CD4-positive, alpha-beta T cell (primary cell): ENCODE measurements at regions not wholly inside any gene's neighbourhood (a gene's known extent, or its start where the extent isn't known, plus 50 kb on each side); places are given as distances from the start of the nearest gene placed in this dataset.

Experiments used
- ATAC-seq: fragments of 200-7000 bp; cut with Tn5 transposase; one replicate; pipeline ENCODE4 v1.10.0; 2022; ENCODE audit warnings: mild to moderate bottlenecking; ENCODE audit not compliant: poor library complexity
- CTCF ChIA-PET: fragments of 350-600 bp; sonication (Branson Sonifier 250); formaldehyde crosslinking; loops from one replicate; lab custom pipeline; 2021; ENCODE audit warnings: antibody characterized with exemption, inconsistent platforms; lab: Charles Lee
- POLR2A ChIA-PET: fragments of 350-600 bp; sonication (Branson Sonifier 250); formaldehyde crosslinking; loops from one replicate; lab custom pipeline; 2021; ENCODE audit warnings: antibody characterized with exemption, inconsistent platforms; lab: Charles Lee
- DNase-seq, 14 experiments: peaks; one replicate each; pipeline ENCODE4 v3.0.0-alpha.2; 2013 to 2020; ENCODE audit warnings: mixed read lengths in 2 of 14
- H3K27ac ChIP-seq, 2 donors: one replicate each; pipeline versions ENCODE4 v1.5.1 to v1.7.0; 2013; ENCODE audit warnings: low read length in 2 of 2, low read depth in 1 of 2, mild to moderate bottlenecking in 1 of 2
- H3K27me3 ChIP-seq, 2 experiments: 1 replicate in 1 of 2; 2 replicates in 1 of 2; pipeline versions ENCODE4 v1.6.1 to v1.7.0; 2013; ENCODE audit warnings: low read length in 2 of 2, control low read depth in 1 of 2, mild to moderate bottlenecking in 1 of 2, moderate library complexity in 1 of 2; ENCODE audit not compliant: insufficient read depth in 2 of 2, control insufficient read depth in 1 of 2
- H3K36me3 ChIP-seq: one replicate; pipeline ENCODE4 v1.6.1; 2013; ENCODE audit warnings: low read length, control low read depth; ENCODE audit not compliant: insufficient read depth
- H3K4me1 ChIP-seq: one replicate; pipeline ENCODE4 v1.6.1; 2013; ENCODE audit warnings: low read length, control low read depth; ENCODE audit not compliant: insufficient read depth
- H3K4me3 ChIP-seq: one replicate; pipeline ENCODE4 v1.5.1; 2013; ENCODE audit warnings: mild to moderate bottlenecking, low read length, moderate library complexity
- H3K9me3 ChIP-seq, 2 experiments: 1 replicate in 1 of 2; 2 replicates in 1 of 2; pipeline versions ENCODE4 v1.6.1 to v1.7.0; 2013; ENCODE audit warnings: low read length in 2 of 2, mild to moderate bottlenecking in 2 of 2, control low read depth in 1 of 2, moderate library complexity in 1 of 2; ENCODE audit not compliant: control insufficient read depth in 1 of 2, insufficient read depth in 1 of 2
- H3K27ac Mint-ChIP-seq: one replicate; pipeline ENCODE4 v1.8.0; 2020; ENCODE audit warnings: mixed read lengths
- H3K27me3 Mint-ChIP-seq: one replicate; pipeline ENCODE4 v1.8.0; 2021; ENCODE audit warnings: mixed read lengths
- H3K36me3 Mint-ChIP-seq: one replicate; pipeline ENCODE4 v1.8.0; 2021; ENCODE audit warnings: low read depth, mixed read lengths
- H3K4me1 Mint-ChIP-seq: one replicate; pipeline ENCODE4 v1.8.0; 2021; ENCODE audit warnings: low read depth, mixed read lengths
- H3K4me3 Mint-ChIP-seq: one replicate; pipeline ENCODE4 v1.8.0; 2020; ENCODE audit warnings: mild to moderate bottlenecking, mixed read lengths
- H3K9me3 Mint-ChIP-seq: one replicate; pipeline ENCODE4 v1.8.0; 2020; ENCODE audit warnings: mixed read lengths
- intact Hi-C, 2 experiments: fragments of 100-400 bp; cut with DNase I in 1 of 2; cut with micrococcal nuclease in 1 of 2; formaldehyde crosslinking; loops; one replicate each; pipeline versions ENCODE4 v1.15.1 to v1.9.0; 2023 to 2025; cut with DNase I, micrococcal nuclease
- TF ChIP-seq, protein P1 (sequence below): fragments of 200-600 bp; IDR thresholded peaks from one replicate; pipeline ENCODE4 v1.8.0; 2022; ENCODE audit warnings: antibody characterized with exemption, mild to moderate bottlenecking

DNA sequence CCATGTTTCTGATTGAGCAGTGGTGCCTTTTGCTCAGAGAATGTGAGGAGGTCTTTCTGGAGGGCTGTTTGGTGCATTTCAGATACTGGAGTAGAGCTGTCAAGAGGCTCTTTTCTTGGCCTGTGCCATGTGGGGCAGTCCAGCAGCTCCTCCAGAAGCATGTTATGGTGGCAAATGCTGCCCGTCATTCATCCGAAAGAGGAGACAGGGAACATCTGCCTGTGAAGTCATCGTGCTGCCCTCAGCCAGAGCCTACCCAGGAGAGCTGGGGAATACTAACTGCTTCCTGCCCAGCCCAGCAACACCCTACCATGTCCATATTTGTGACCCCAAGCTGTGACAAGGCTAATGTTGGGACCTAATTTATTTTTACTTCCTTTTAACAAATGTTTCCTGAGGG, 82.2 kb upstream of the SLC6A6 start:
- TF ChIP-seq, protein P1, sequence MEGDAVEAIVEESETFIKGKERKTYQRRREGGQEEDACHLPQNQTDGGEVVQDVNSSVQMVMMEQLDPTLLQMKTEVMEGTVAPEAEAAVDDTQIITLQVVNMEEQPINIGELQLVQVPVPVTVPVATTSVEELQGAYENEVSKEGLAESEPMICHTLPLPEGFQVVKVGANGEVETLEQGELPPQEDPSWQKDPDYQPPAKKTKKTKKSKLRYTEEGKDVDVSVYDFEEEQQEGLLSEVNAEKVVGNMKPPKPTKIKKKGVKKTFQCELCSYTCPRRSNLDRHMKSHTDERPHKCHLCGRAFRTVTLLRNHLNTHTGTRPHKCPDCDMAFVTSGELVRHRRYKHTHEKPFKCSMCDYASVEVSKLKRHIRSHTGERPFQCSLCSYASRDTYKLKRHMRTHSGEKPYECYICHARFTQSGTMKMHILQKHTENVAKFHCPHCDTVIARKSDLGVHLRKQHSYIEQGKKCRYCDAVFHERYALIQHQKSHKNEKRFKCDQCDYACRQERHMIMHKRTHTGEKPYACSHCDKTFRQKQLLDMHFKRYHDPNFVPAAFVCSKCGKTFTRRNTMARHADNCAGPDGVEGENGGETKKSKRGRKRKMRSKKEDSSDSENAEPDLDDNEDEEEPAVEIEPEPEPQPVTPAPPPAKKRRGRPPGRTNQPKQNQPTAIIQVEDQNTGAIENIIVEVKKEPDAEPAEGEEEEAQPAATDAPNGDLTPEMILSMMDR, result no peak
- H3K4me3 Mint-ChIP-seq, result no peak overlapping the region
- H3K4me1 Mint-ChIP-seq, result no peaks in the 10 kb centered on the region
- H3K27me3 Mint-ChIP-seq, result no peaks in the 10 kb centered on the region
- no peaks in the 10 kb centered on the region for H3K9me3 Mint-ChIP-seq
- CTCF ChIA-PET, result no interaction called here
- H3K36me3 Mint-ChIP-seq, result no peaks in the 10 kb centered on the region
- POLR2A ChIA-PET, result no interaction called here
- Histone ChIP-seq H3K4me3 (no peak overlapping the region), H3K36me3 (no peaks in the 10 kb centered on the region), H3K4me1 (no peaks in the 10 kb centered on the region), H3K27me3 (no peaks in the 10 kb centered on the region), H3K9me3 (peaks cover 0 to 9% of the 10 kb centered on the region in 2 experiments), H3K27ac (no peak overlapping the region)
- intact Hi-C loops, result no loop called here
- no peak overlapping the region for H3K27ac Mint-ChIP-seq
- DNase-seq (no peak), ATAC-seq (no peak)

DNA sequence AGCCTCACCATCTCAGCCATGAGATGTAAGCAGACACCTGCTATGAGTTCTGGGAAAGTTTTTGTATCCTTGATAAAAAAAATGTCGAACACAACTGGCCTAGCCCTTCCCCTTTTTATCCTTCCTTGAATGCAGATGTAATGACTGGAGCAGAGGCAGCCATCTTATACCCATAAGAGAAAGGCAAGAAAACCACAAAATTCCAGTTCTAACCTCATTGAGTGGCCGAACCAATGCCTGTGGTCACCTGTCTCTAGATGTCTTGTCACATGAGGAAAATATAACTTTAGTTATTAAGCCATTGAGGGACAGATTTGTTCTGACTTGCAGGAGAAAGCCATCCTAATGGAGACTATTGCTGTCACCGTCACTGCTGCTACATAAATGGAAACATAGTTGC, 80.4 kb upstream of the SLC6A6 start:
- H3K9me3 Mint-ChIP-seq, result no peaks in the 10 kb centered on the region
- ATAC-seq (no peak), DNase-seq (no peak)
- TF ChIP-seq, protein P1, result no peak
- Histone ChIP-seq H3K27me3 (no peaks in the 10 kb centered on the region), H3K27ac (no peak overlapping the region), H3K36me3 (no peaks in the 10 kb centered on the region), H3K4me1 (no peaks in the 10 kb centered on the region), H3K9me3 (peaks cover 0 to 9% of the 10 kb centered on the region in 2 experiments), H3K4me3 (no peak overlapping the region)
- intact Hi-C loops, result no loop called here
- H3K27ac Mint-ChIP-seq, result no peak overlapping the region
- no peak overlapping the region for H3K4me3 Mint-ChIP-seq
- POLR2A ChIA-PET, result no interaction called here
- no peaks in the 10 kb centered on the region for H3K27me3 Mint-ChIP-seq
- H3K4me1 Mint-ChIP-seq, result no peaks in the 10 kb centered on the region
- no peaks in the 10 kb centered on the region for H3K36me3 Mint-ChIP-seq
- CTCF ChIA-PET, result no interaction called here

DNA sequence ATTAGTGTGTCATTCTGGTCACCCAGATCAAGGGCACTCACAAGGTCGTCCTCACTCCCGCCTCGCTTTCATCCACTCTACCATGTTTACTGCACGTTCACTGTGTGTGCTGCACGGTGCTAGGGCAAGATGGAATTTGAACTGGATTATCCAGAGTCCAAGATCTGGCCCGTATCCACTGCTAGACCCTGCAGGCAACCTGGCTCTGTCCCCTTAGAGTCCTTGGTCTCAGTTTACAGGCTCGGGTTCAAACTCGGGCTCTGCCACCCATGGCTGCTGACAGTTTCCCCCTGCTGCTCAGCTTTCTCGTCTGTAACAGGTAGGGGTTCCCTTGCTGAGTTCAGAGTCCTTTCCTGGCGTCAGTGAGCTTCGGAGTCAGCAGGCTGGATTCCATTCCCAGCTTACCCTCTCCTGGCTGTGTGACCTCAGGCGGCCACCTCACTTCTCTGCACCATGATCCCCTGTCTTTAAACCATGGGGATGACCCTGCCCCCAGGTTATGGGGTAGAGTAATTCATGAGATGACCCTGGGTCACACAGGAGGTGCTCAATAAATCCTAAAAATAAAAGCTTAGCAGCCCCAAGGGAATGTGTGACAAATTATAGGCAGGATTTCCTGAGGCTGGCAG, 79.6 kb upstream of the SLC6A6 start:
- CTCF ChIA-PET, result no interaction called here

More for the DNA sequence above, 79.6 kb upstream of the SLC6A6 start:
- Mint-ChIP-seq H3K36me3 (no peaks in the 10 kb centered on the region), H3K27me3 (no peaks in the 10 kb centered on the region), H3K27ac (no peak overlapping the region), H3K4me3 (no peak overlapping the region), H3K9me3 (no peaks in the 10 kb centered on the region), H3K4me1 (no peaks in the 10 kb centered on the region)
- intact Hi-C loops, result no loop called here
- TF ChIP-seq, protein P1, result no peak
- POLR2A ChIA-PET, result no interaction called here
- Histone ChIP-seq H3K27me3 (no peaks in the 10 kb centered on the region), H3K4me1 (no peaks in the 10 kb centered on the region), H3K36me3 (no peaks in the 10 kb centered on the region), H3K9me3 (peaks cover 0 to 9% of the 10 kb centered on the region in 2 experiments), H3K27ac (no peak overlapping the region), H3K4me3 (no peak overlapping the region)
- ATAC-seq, result no peak
- no peak for DNase-seq
